ENCODE measurements at regions not wholly inside any gene's neighbourhood (a gene's known extent, or its start where the extent isn't known, plus 50 kb on each side); places are given as distances from the start of the nearest gene placed in this dataset.

DNA sequence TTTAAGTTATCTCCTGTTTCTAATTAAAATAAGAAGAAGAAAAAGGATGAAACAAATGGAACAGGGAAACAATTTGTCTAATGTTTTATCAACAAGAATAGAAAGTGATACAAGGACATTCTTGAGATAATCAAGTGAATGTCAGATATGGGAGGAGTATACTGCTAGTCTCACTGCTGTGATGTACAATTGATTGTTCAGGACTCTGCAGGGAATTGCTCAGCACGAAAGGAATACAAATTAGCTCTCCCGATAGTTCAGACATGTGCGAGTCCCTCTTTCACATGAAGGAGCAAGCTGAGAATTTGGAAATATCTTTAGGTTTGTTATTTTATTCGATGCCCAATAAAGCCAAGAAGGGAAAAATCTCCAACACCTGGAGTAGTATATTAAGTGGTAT is 57.3 kb upstream of the FSTL5 start:
- intact Hi-C loops (cut with DNase I; ENCODE audit: low total_unique reads) = no loop called here

More for the DNA sequence above, 57.3 kb upstream of the FSTL5 start:
- H3K4me3 ChIP-seq = no peak overlapping the region
- H3K27ac ChIP-seq = no peak overlapping the region
- no peak for DNase-seq
- TF ChIP-seq, protein P1, sequence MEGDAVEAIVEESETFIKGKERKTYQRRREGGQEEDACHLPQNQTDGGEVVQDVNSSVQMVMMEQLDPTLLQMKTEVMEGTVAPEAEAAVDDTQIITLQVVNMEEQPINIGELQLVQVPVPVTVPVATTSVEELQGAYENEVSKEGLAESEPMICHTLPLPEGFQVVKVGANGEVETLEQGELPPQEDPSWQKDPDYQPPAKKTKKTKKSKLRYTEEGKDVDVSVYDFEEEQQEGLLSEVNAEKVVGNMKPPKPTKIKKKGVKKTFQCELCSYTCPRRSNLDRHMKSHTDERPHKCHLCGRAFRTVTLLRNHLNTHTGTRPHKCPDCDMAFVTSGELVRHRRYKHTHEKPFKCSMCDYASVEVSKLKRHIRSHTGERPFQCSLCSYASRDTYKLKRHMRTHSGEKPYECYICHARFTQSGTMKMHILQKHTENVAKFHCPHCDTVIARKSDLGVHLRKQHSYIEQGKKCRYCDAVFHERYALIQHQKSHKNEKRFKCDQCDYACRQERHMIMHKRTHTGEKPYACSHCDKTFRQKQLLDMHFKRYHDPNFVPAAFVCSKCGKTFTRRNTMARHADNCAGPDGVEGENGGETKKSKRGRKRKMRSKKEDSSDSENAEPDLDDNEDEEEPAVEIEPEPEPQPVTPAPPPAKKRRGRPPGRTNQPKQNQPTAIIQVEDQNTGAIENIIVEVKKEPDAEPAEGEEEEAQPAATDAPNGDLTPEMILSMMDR (IDR thresholded peaks at IDR 0.05) = no peak
- no peak for TF ChIP-seq POLR2A (IDR thresholded peaks at IDR 0.05)
- no peaks in the 10 kb centered on the region for H3K36me3 ChIP-seq
- no peaks in the 10 kb centered on the region for H3K27me3 ChIP-seq
- no peaks in the 10 kb centered on the region for H3K9me3 ChIP-seq
- H3K4me1 ChIP-seq = no peaks in the 10 kb centered on the region

Measured in uterus (tissue), 3 donors.